ENCODE measurements at regions not wholly inside any gene's neighbourhood (a gene's known extent, or its start where the extent isn't known, plus 50 kb on each side); places are given as distances from the start of the nearest gene placed in this dataset.
"Not testable (repeated sequence)": the region's sequence is repeated elsewhere in the genome, so short reads cannot be mapped to it uniquely, and the experiment has no call there.

DNA sequence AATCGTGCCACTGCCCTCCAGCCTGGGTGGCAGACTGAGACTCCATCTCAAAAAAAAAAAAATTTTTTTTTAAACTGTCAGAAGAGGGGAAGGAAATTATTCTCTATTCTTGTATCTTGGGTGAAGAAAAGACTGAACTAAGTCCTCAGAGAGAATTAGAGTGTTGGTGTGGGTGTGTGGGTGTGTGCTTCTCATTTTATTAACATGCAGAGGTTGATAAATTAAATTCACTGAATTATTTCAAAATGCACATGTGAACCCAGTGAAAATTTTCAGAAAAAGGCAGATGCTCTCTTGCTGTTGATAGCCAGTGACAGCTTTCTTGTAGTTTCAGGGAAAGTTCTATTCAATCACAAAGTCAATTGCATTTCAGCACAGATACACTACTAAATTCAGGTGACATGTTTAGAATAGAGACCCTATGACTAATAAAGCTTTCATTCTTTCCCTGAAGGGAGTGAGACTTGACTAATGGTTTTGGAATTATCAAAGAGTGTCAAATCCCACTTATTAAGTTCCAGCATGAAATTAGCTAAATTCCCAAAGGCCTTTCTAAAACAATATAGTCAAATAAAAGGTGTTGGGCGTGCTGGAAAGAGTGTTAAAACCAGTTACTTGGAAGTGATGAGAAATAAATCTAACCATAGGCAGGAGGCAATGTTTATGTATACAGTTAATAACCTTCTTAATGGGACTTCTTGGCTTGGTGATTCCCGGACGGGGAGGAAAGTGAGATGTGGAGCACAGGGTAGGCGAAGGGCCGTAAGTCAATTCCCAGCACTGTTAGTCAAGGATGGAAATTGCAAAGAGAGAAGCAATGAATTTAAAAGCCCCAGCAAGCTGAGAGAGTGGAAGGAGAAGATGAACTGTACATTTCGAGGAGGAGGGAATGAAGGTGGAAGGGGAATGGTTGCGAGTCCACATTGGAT is 103.2 kb upstream of the SPATA31D4 start:
- no peak for DNase-seq (ENCODE audit: low read depth)
- no peak overlapping the region for H3K4me3 ChIP-seq (ENCODE audit: control insufficient read depth, low read depth, low read length)

DNA sequence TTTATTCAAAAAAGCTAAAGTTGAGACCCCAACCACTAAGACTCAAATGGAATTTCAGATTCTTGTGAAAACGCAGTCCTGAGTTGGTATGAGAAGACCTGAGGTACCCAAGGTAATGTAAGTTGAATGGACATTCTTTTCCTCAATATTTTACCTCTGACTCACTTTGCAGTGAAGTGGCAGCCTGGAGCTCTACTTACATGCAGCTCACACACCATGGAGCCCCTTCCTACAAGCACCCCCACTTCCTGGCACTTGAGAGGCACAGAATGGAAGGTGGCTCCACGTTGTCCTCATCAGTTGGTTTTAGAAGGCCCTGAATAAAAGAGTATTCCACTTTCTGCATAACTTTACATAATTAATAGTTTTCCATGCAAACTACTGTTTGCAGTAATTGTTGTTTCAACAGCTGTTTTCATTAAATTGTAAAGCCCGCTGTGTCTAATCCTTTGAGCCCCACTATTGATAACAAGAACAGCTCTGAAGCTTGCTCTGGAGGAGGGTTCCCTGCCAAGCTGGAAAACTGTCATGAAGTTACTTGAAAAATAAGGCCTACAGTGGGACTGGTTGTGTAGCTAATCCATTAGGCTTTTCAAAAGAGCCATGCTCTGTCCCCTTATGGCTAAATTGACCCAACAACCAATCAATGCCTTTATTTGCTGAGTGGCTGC is 102.2 kb upstream of the SPATA31D4 start:
- no peak for DNase-seq (ENCODE audit: low read depth)
- no peak overlapping the region for H3K4me3 ChIP-seq (ENCODE audit: control insufficient read depth, low read depth, low read length)
- TF ChIP-seq, protein P1, sequence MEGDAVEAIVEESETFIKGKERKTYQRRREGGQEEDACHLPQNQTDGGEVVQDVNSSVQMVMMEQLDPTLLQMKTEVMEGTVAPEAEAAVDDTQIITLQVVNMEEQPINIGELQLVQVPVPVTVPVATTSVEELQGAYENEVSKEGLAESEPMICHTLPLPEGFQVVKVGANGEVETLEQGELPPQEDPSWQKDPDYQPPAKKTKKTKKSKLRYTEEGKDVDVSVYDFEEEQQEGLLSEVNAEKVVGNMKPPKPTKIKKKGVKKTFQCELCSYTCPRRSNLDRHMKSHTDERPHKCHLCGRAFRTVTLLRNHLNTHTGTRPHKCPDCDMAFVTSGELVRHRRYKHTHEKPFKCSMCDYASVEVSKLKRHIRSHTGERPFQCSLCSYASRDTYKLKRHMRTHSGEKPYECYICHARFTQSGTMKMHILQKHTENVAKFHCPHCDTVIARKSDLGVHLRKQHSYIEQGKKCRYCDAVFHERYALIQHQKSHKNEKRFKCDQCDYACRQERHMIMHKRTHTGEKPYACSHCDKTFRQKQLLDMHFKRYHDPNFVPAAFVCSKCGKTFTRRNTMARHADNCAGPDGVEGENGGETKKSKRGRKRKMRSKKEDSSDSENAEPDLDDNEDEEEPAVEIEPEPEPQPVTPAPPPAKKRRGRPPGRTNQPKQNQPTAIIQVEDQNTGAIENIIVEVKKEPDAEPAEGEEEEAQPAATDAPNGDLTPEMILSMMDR (IDR thresholded peaks at IDR 0.05; ENCODE audit: control insufficient read depth, insufficient read depth, low read depth, low read length, missing control alignments) = no peak

More for the DNA sequence above, 103.2 kb upstream of the SPATA31D4 start:
- TF ChIP-seq, protein P1 (IDR thresholded peaks at IDR 0.05; ENCODE audit: control insufficient read depth, insufficient read depth, low read depth, low read length, missing control alignments) = no peak

DNA sequence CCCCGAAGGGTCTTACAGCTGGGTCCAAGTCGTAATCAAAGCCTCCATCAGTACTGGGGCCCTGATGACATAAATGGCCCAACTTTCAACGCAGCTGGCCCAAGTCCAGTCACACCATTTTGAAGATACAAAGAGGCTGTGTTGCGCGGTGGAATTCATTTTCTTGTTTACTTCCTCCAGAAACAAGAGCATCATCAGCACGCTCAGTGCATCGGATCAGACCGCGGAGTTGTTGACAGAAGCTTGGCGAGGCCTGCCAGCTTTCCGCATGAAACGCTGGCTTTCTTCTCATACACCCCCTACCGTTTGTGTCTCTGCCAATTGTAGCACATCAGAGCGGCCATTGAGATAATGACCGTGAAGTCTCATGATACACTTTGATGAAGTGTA is 101.7 kb upstream of the SPATA31D4 start:
- TF ChIP-seq, protein P1 (IDR thresholded peaks at IDR 0.05; ENCODE audit: control insufficient read depth, insufficient read depth, low read depth, low read length, missing control alignments) = no peak
- no peak overlapping the region for H3K4me3 ChIP-seq (ENCODE audit: control insufficient read depth, low read depth, low read length)
- DNase-seq (ENCODE audit: low read depth) = no peak

DNA sequence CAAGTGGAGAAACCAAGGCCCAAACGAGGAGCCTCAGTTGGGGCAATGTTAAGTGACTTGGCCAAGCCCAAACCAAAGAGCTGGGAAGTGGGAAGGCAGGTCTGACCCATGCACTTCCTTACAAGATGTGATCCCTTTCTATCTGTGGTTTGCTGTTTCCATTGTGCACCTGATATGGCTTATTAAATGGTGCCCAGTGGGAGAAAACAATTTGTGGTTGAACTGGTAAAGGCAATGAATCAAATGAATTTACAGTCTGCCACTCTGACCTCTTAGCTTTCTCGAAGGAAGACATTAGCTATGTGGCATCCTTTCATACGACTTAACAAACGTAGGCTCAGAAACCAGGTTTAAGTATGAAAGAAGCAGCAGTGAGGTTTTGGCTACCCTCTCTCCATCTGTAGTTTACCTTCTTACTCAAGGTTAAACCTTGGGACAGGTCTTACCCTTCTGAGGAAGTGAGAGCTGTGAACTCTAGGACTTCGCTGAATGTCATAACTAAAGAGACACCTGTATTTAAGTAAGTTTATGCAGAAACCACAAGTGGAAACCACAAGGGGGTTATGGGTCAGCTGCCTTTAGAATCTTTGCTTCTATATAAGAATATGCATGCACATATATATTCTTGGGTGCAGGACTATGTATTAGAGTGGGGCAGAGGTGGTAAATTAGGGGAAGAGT is 100.5 kb upstream of the SPATA31D4 start:
- DNase-seq (ENCODE audit: low read depth) = no peak
- H3K4me3 ChIP-seq (ENCODE audit: control insufficient read depth, low read depth, low read length) = no peak overlapping the region
- TF ChIP-seq, protein P1 (IDR thresholded peaks at IDR 0.05; ENCODE audit: control insufficient read depth, insufficient read depth, low read depth, low read length, missing control alignments) = no peak

DNA sequence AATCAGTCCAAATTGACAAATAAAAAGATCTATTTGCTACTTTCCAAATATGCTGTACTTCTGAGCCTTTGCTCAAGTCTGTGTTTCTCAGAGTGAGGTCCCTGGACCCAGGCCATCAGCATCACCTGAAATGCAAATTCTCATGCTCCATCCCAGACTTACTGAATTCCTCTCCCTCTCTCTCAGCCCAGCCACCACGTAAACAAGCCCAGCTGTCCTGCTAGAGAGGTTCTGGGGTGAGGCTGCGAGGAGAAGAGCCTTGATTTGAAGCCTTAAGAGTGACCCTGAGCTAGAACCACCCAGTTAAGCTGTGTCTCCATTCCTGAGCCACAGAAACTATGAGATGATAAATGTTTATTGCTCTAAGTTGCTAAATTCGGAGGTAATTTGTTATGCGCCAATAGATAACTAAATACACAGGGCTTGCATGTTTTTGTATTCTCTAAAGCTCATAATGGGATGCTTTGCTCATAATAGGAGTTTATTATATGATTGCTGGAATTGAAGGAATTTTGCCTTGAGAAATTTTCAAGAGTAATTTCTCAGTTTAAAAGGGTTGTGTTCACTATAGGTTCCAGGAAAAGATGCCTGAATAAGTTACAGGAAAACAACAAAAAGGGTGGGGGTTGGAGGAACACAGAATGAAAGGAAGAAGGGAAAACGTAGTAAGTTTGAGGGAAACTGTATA is 98.9 kb upstream of the SPATA31D4 start:
- TF ChIP-seq, protein P1 (IDR thresholded peaks at IDR 0.05; ENCODE audit: control insufficient read depth, insufficient read depth, low read depth, low read length, missing control alignments) = no peak
- H3K4me3 ChIP-seq (ENCODE audit: control insufficient read depth, low read depth, low read length) = no peak overlapping the region
- DNase-seq (ENCODE audit: low read depth) = no peak

DNA sequence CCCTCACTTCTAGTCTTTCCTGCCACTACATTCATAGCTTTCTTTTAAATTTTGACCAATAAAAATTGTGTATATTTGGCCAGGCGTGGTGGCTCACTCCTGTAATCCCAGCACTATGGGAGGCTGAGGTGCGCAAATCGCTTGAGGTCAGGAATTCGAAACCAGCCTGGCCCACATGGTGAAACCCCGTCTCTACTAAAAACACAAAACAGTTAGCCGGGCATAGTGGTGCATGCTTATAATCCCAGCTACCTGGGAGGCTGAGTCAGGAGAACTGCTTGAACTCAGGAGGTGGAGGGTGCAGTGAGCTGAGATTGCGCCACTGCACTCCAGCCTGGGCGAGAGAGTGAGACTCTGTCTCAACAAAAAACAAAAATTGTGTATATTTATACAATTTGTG is 97.8 kb upstream of the SPATA31D4 start:
- not testable (repeated sequence) for H3K4me3 ChIP-seq (ENCODE audit: control insufficient read depth, low read depth, low read length); DNase-seq (ENCODE audit: low read depth)
